GM12878 (cell line): ENCODE measurements at regions not wholly inside any gene's neighbourhood (a gene's known extent, or its start where the extent isn't known, plus 50 kb on each side); places are given as distances from the start of the nearest gene placed in this dataset.

Source experiments
- ZNF24 ChIP-seq: fragments of 450-650 bp; IDR thresholded peaks from 2 replicates; pipeline ENCODE4 v1.6.1; 2017; ENCODE audit warnings: antibody characterized with exemption, mild to moderate bottlenecking
- TF ChIP-seq, protein P1 (sequence below), 3 experiments: IDR thresholded peaks in 2 of 3; conservative IDR thresholded peaks in 1 of 3; 2 replicates each; pipeline ENCODE4 v1.5.1; 2011; ENCODE audit warnings: low read depth in 3 of 3, low read length in 3 of 3, mild to moderate bottlenecking in 3 of 3, control low read depth in 2 of 3, moderate library complexity in 2 of 3, inconsistent platforms in 1 of 3, mixed read lengths in 1 of 3; ENCODE audit not compliant: control insufficient read depth in 2 of 3, insufficient read depth in 1 of 3; ENCODE audit errors: extremely low read depth in 1 of 3

DNA sequence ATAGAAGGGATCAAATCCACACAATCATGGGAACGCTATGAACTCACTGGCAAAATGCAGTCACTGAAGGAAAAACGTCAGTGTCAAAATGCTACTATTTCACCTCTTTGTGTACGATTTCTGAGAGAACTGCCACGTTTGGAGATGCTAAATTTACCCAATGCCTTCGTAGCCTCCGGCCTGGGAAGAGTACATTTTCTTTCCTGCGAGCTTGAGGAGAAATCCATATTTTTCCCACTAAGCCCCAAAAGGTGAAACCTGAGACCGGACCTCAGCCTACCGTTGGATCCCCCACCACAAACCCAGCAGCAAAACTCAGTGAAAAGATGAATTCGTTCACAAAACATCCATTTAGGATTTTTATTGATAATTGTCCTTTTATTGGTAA lies 131.7 kb downstream of the GPX5 start:
- TF ChIP-seq, protein P1, sequence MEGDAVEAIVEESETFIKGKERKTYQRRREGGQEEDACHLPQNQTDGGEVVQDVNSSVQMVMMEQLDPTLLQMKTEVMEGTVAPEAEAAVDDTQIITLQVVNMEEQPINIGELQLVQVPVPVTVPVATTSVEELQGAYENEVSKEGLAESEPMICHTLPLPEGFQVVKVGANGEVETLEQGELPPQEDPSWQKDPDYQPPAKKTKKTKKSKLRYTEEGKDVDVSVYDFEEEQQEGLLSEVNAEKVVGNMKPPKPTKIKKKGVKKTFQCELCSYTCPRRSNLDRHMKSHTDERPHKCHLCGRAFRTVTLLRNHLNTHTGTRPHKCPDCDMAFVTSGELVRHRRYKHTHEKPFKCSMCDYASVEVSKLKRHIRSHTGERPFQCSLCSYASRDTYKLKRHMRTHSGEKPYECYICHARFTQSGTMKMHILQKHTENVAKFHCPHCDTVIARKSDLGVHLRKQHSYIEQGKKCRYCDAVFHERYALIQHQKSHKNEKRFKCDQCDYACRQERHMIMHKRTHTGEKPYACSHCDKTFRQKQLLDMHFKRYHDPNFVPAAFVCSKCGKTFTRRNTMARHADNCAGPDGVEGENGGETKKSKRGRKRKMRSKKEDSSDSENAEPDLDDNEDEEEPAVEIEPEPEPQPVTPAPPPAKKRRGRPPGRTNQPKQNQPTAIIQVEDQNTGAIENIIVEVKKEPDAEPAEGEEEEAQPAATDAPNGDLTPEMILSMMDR (IDR thresholded peaks at IDR 0.05 in 2 of 3, conservative IDR thresholded peaks at IDR 0.05 in 1 of 3; ENCODE audit: control insufficient read depth in 2 of 3, extremely low read depth in 1 of 3, insufficient read depth in 1 of 3, low read depth in 3 of 3, low read length in 3 of 3): no peak
- TF ChIP-seq ZNF24: no peak
